ENCODE measurements at regions not wholly inside any gene's neighbourhood (a gene's known extent, or its start where the extent isn't known, plus 50 kb on each side); places are given as distances from the start of the nearest gene placed in this dataset.

GRCh38 chr7:106794276-106795083 lies 70.6 kb upstream of the PIK3CG start:
- H3K4me3 ChIP-seq (ENCODE audit: insufficient read depth, low read length, poor library complexity, severe bottlenecking): no peak overlapping the region
- no peaks in the 10 kb centered on the region for H3K36me3 ChIP-seq (ENCODE audit: low read length)
- H3K9ac ChIP-seq (ENCODE audit: low read length): no peak overlapping the region
- H3K9me2 ChIP-seq (replicated peaks; ENCODE audit: insufficient read depth, low read length): no peaks in the 10 kb centered on the region
- H3F3A ChIP-seq (ENCODE audit: insufficient read depth): no peaks in the 10 kb centered on the region
- H2AFZ ChIP-seq (ENCODE audit: low read depth, low read length, severe bottlenecking): no peak overlapping the region
- no peak overlapping the region for H3K4me2 ChIP-seq (ENCODE audit: low read depth, low read length, poor library complexity, severe bottlenecking)
- TF ChIP-seq, protein P1, sequence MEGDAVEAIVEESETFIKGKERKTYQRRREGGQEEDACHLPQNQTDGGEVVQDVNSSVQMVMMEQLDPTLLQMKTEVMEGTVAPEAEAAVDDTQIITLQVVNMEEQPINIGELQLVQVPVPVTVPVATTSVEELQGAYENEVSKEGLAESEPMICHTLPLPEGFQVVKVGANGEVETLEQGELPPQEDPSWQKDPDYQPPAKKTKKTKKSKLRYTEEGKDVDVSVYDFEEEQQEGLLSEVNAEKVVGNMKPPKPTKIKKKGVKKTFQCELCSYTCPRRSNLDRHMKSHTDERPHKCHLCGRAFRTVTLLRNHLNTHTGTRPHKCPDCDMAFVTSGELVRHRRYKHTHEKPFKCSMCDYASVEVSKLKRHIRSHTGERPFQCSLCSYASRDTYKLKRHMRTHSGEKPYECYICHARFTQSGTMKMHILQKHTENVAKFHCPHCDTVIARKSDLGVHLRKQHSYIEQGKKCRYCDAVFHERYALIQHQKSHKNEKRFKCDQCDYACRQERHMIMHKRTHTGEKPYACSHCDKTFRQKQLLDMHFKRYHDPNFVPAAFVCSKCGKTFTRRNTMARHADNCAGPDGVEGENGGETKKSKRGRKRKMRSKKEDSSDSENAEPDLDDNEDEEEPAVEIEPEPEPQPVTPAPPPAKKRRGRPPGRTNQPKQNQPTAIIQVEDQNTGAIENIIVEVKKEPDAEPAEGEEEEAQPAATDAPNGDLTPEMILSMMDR (IDR thresholded peaks at IDR 0.05; ENCODE audit: insufficient read depth, low read length, poor library complexity, severe bottlenecking): no peak
- TF ChIP-seq EZH2phosphoT487 (conservative IDR thresholded peaks at IDR 0.05; ENCODE audit: low read length): no peak
- H3K27ac ChIP-seq (ENCODE audit: low read depth, low read length): no peak overlapping the region
- H3K9me3 ChIP-seq (ENCODE audit: insufficient read depth, low read length): peaks cover 10% of the 10 kb centered on the region; the same call in 1 of the 2 replicates
- no peaks in the 10 kb centered on the region for H3K79me2 ChIP-seq (ENCODE audit: insufficient read depth, low read length)
- H3K27me3 ChIP-seq (ENCODE audit: low read length): no peaks in the 10 kb centered on the region
- no peaks in the 10 kb centered on the region for H4K20me1 ChIP-seq (ENCODE audit: low read depth, low read length)

- Histone ChIP-seq H3K9me2 (replicated peaks; ENCODE audit: insufficient read depth, low read length) (no peaks in the 10 kb centered on the region), H3F3A (ENCODE audit: insufficient read depth) (no peaks in the 10 kb centered on the region), H3K27me3 (ENCODE audit: low read length) (no peaks in the 10 kb centered on the region), H3K9me3 (ENCODE audit: insufficient read depth, low read length) (peaks cover 10% of the 10 kb centered on the region; the same call in 1 of the 2 replicates), H4K20me1 (ENCODE audit: low read depth, low read length) (no peaks in the 10 kb centered on the region), H3K27ac (ENCODE audit: low read depth, low read length) (no peak overlapping the region), H3K36me3 (ENCODE audit: low read length) (no peaks in the 10 kb centered on the region), H3K4me3 (ENCODE audit: insufficient read depth, low read length, poor library complexity, severe bottlenecking) (no peak overlapping the region), H3K4me2 (ENCODE audit: low read depth, low read length, poor library complexity, severe bottlenecking) (no peak overlapping the region), H3K9ac (ENCODE audit: low read length) (no peak overlapping the region), H2AFZ (ENCODE audit: low read depth, low read length, severe bottlenecking) (no peak overlapping the region), H3K79me2 (ENCODE audit: insufficient read depth, low read length) (no peaks in the 10 kb centered on the region)
- TF ChIP-seq, protein P1 (IDR thresholded peaks at IDR 0.05; ENCODE audit: insufficient read depth, low read length, poor library complexity, severe bottlenecking): no peak
- no peak for TF ChIP-seq EZH2phosphoT487 (conservative IDR thresholded peaks at IDR 0.05; ENCODE audit: low read length)
These were observed 69.8 kb upstream of the PIK3CG start for GRCh38 chr7:106795084-106795876.

- H3K79me2 ChIP-seq (ENCODE audit: insufficient read depth, low read length): no peaks in the 10 kb centered on the region
- TF ChIP-seq EZH2phosphoT487 (conservative IDR thresholded peaks at IDR 0.05; ENCODE audit: low read length): no peak
- TF ChIP-seq, protein P1 (IDR thresholded peaks at IDR 0.05; ENCODE audit: insufficient read depth, low read length, poor library complexity, severe bottlenecking): no peak
- no peak overlapping the region for H3K27ac ChIP-seq (ENCODE audit: low read depth, low read length)
- no peak overlapping the region for H3K4me2 ChIP-seq (ENCODE audit: low read depth, low read length, poor library complexity, severe bottlenecking)
- H3K36me3 ChIP-seq (ENCODE audit: low read length): no peaks in the 10 kb centered on the region
- no peak overlapping the region for H3K9ac ChIP-seq (ENCODE audit: low read length)
- H3F3A ChIP-seq (ENCODE audit: insufficient read depth): no peaks in the 10 kb centered on the region
- H3K9me3 ChIP-seq (ENCODE audit: insufficient read depth, low read length): peaks cover 10% of the 10 kb centered on the region; the same call in 1 of the 2 replicates
- H4K20me1 ChIP-seq (ENCODE audit: low read depth, low read length): no peaks in the 10 kb centered on the region
- H3K27me3 ChIP-seq (ENCODE audit: low read length): no peaks in the 10 kb centered on the region
- no peak overlapping the region for H3K4me3 ChIP-seq (ENCODE audit: insufficient read depth, low read length, poor library complexity, severe bottlenecking)
- no peak overlapping the region for H2AFZ ChIP-seq (ENCODE audit: low read depth, low read length, severe bottlenecking)
- H3K9me2 ChIP-seq (replicated peaks; ENCODE audit: insufficient read depth, low read length): no peaks in the 10 kb centered on the region
These were observed 69.2 kb upstream of the PIK3CG start for GRCh38 chr7:106795877-106796231.
